Fibroblast of lung (primary cell): ENCODE measurements at regions not wholly inside any gene's neighbourhood (a gene's known extent, or its start where the extent isn't known, plus 50 kb on each side); places are given as distances from the start of the nearest gene placed in this dataset.

ENCODE experiments used
- DNase-seq, 2 donors: peaks; one replicate each; pipeline versions ENCODE4 v3.0.0 to v3.0.0-alpha.2; 2010; ENCODE audit warnings: low read depth in 2 of 2
- H2AFZ ChIP-seq: 2 replicates; pipeline ENCODE4 v1.5.1; 2012; ENCODE audit warnings: low read length, control low read depth, inconsistent platforms
- H3K27ac ChIP-seq: 2 replicates; pipeline ENCODE4 v1.5.1; 2011; ENCODE audit warnings: low read length, control low read depth; ENCODE audit not compliant: insufficient read depth
- H3K27me3 ChIP-seq: 2 replicates; pipeline ENCODE4 v1.5.1; 2011; ENCODE audit warnings: mild to moderate bottlenecking, low read length; ENCODE audit not compliant: control insufficient read depth, insufficient read depth
- H3K36me3 ChIP-seq: 2 replicates; pipeline ENCODE4 v1.5.1; 2011; ENCODE audit warnings: low read length; ENCODE audit not compliant: control insufficient read depth, insufficient read depth
- H3K4me1 ChIP-seq: 2 replicates; pipeline ENCODE4 v1.5.1; 2011; ENCODE audit warnings: low read length; ENCODE audit not compliant: control insufficient read depth, insufficient read depth; ENCODE audit errors: extremely low read depth
- H3K4me2 ChIP-seq: 2 replicates; pipeline ENCODE4 v1.5.1; 2011; ENCODE audit warnings: low read length, control low read depth; ENCODE audit not compliant: insufficient read depth; ENCODE audit errors: extremely low read depth
- H3K4me3 ChIP-seq, 4 experiments: fragments of 200-600 bp in 1 of 4; sonication (generic) in 1 of 4; replicated peaks in 1 of 4; 2 replicates each; pipeline ENCODE4 v1.5.1; 2011 to 2016; ENCODE audit warnings: low read length in 4 of 4, low read depth in 3 of 4, mild to moderate bottlenecking in 3 of 4, control low read depth in 2 of 4, inconsistent platforms in 1 of 4, mixed read lengths in 1 of 4; ENCODE audit not compliant: insufficient read depth in 1 of 4; ENCODE audit errors: control extremely low read depth in 1 of 4
- H3K79me2 ChIP-seq: 2 replicates; pipeline ENCODE4 v1.5.1; 2012; ENCODE audit warnings: mild to moderate bottlenecking, low read length, inconsistent platforms; ENCODE audit not compliant: control insufficient read depth, insufficient read depth
- H3K9ac ChIP-seq: 2 replicates; pipeline ENCODE4 v1.5.1; 2011; ENCODE audit warnings: mild to moderate bottlenecking, low read length, control low read depth; ENCODE audit not compliant: insufficient read depth
- H3K9me3 ChIP-seq: 2 replicates; pipeline ENCODE4 v1.5.1; 2012; ENCODE audit warnings: low read depth, low read length; ENCODE audit not compliant: control insufficient read depth, insufficient read depth
- H4K20me1 ChIP-seq: 2 replicates; pipeline ENCODE4 v1.5.1; 2011; ENCODE audit warnings: low read length; ENCODE audit not compliant: control insufficient read depth, insufficient read depth; ENCODE audit errors: extremely low read depth
- EZH2 ChIP-seq: IDR thresholded peaks from 2 replicates; pipeline ENCODE4 v1.5.1; 2012; ENCODE audit warnings: low read length, control low read depth, mild to moderate bottlenecking; ENCODE audit errors: missing control alignments
- TF ChIP-seq, protein P1 (sequence below), 2 donors: IDR thresholded peaks in 1 of 2; conservative IDR thresholded peaks in 1 of 2; 1 replicate in 1 of 2; 2 replicates in 1 of 2; pipeline ENCODE4 v1.5.1; 2011 to 2012; ENCODE audit warnings: low read length in 2 of 2, control low read depth in 1 of 2, inconsistent platforms in 1 of 2, low read depth in 1 of 2, mild to moderate bottlenecking in 1 of 2

DNA sequence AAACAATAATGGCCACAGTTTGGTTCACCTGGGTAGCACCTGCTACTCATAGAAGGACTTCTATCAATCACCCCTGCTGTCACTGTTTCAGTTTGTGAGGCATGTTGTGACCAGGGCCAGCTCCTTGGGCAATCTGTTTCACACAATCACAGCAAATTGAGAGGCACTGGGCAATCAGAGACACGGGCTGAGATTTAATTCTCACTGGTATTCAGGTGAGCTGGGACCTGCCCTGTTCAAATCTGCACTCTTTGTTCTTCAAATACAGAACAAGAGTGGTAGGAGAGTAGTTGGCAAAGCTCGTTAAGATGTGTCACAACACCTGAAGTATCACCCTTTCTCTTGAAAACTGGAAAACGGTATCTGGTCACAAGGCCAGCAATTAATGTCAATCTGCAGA lies 57.8 kb upstream of the NAP1L1 start:
- Histone ChIP-seq H3K9ac (no peak overlapping the region), H3K27me3 (no peaks in the 10 kb centered on the region), H3K79me2 (no peaks in the 10 kb centered on the region), H4K20me1 (no peaks in the 10 kb centered on the region), H3K4me3 (no peak overlapping the region), H3K27ac (no peak overlapping the region), H2AFZ (no peak overlapping the region), H3K4me1 (no peaks in the 10 kb centered on the region), H3K9me3 (no peaks in the 10 kb centered on the region), H3K4me2 (no peak overlapping the region), H3K36me3 (no peaks in the 10 kb centered on the region)
- TF ChIP-seq EZH2, result no peak
- TF ChIP-seq, protein P1, sequence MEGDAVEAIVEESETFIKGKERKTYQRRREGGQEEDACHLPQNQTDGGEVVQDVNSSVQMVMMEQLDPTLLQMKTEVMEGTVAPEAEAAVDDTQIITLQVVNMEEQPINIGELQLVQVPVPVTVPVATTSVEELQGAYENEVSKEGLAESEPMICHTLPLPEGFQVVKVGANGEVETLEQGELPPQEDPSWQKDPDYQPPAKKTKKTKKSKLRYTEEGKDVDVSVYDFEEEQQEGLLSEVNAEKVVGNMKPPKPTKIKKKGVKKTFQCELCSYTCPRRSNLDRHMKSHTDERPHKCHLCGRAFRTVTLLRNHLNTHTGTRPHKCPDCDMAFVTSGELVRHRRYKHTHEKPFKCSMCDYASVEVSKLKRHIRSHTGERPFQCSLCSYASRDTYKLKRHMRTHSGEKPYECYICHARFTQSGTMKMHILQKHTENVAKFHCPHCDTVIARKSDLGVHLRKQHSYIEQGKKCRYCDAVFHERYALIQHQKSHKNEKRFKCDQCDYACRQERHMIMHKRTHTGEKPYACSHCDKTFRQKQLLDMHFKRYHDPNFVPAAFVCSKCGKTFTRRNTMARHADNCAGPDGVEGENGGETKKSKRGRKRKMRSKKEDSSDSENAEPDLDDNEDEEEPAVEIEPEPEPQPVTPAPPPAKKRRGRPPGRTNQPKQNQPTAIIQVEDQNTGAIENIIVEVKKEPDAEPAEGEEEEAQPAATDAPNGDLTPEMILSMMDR (conservative IDR thresholded peaks at IDR 0.05 in 1 of 2, IDR thresholded peaks at IDR 0.05 in 1 of 2; ENCODE audit: low read depth in 1 of 2, low read length in 2 of 2), result no peak
- DNase-seq, result no peak

DNA sequence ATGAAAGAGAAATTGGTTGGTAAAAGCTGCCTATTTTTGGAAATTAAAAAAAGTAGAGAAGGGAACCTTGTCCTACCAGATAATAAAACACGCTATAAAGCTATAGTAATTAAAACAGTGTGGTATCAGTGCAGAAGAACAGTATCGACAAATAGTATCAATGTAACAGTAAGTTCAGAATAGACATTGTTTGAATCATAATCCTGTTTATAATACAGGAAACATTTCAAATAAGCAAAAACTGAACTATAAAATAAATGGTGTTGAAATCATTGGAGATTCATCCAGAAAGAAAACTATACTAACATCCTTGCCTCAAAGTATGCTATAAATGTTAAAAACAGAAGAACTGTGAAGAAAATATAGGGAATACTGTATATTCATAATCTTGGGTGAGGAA lies 54.2 kb upstream of the NAP1L1 start:
- TF ChIP-seq, protein P1 (conservative IDR thresholded peaks at IDR 0.05 in 1 of 2, IDR thresholded peaks at IDR 0.05 in 1 of 2; ENCODE audit: low read depth in 1 of 2, low read length in 2 of 2), result no peak
- no peak for TF ChIP-seq EZH2
- Histone ChIP-seq H3K9me3 (no peaks in the 10 kb centered on the region), H3K36me3 (no peaks in the 10 kb centered on the region), H3K4me1 (no peaks in the 10 kb centered on the region), H3K27me3 (no peaks in the 10 kb centered on the region), H3K4me2 (no peak overlapping the region), H4K20me1 (no peaks in the 10 kb centered on the region), H3K4me3 (no peak overlapping the region), H3K27ac (no peak overlapping the region), H3K79me2 (no peaks in the 10 kb centered on the region), H3K9ac (no peak overlapping the region), H2AFZ (no peak overlapping the region)
- no peak for DNase-seq

DNA sequence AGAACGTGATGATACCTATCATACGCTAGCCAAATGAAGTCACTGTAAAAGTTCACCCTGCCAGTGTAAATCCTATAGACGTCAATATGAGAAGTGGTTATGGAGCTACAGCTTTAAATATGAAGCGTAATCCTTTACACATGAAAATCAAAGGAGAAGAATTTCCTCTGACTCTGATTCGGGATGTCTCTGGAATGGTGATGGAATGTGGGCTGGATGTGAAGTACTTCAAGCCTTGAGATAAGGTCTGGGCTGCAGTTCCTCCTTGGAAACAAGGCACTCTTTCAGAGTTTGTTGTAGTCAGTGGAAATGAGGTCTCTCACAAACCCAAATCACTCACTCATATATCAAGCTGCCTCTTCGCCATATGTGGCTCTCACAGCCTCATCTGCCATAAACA lies 53.1 kb upstream of the NAP1L1 start:
- Histone ChIP-seq H4K20me1 (no peaks in the 10 kb centered on the region), H3K4me3 (no peak overlapping the region), H3K27me3 (no peaks in the 10 kb centered on the region), H3K27ac (no peak overlapping the region), H3K9me3 (no peaks in the 10 kb centered on the region), H3K79me2 (no peaks in the 10 kb centered on the region), H3K4me1 (no peaks in the 10 kb centered on the region), H3K4me2 (no peak overlapping the region), H3K9ac (no peak overlapping the region), H2AFZ (no peak overlapping the region), H3K36me3 (no peaks in the 10 kb centered on the region)
- TF ChIP-seq, protein P1 (conservative IDR thresholded peaks at IDR 0.05 in 1 of 2, IDR thresholded peaks at IDR 0.05 in 1 of 2; ENCODE audit: low read depth in 1 of 2, low read length in 2 of 2), result no peak
- no peak for TF ChIP-seq EZH2
- DNase-seq, result peak in 1 of 2 donors; percentile 77
